NCI-H2107 treated with DMSO at 0.1 percent for 48 hours (cell line): ENCODE measurements at regions not wholly inside any gene's neighbourhood (a gene's known extent, or its start where the extent isn't known, plus 50 kb on each side); places are given as distances from the start of the nearest gene placed in this dataset.

Experiments
- DNase-seq: peaks from one replicate; lab custom pipeline; 2025; ENCODE audit not compliant: unreplicated experiment; lab: John Stamatoyannopoulos, UW

DNA sequence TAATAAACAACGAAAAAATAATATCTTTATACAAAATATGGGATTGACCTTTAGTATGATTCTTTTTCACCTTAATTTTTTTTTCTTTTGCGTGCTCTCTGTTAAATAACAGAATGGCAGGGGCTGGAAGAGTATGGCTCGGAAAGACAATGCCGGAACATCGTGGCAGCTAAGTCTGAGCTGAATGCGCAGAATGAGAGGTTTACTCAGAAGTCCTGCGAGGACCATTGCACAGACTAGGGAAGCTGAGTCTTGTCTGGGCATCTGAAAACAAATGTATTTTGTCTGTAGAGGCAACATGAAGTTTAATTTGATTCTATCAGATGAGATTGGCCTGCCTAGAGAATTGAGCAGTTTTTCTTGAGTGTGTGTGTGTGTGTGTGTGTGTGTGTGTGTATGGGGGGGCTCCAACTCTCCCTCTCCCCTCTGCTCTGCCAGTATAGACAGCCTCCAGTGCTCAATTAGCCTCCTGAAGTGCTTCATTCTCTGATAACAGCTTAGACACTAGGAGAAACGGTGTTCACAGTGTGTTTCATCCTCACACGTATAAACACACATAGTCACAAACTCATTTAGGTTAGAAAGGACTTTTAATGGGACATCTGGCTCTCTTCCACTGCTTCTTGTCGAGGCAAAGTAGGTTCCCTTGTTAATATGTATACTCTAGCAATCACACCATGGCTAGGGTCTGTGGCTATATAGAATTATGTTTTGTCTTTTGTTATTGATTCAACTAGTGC is 244.3 kb upstream of the SORL1-AS1 start:
- DNase-seq, result no peak

DNA sequence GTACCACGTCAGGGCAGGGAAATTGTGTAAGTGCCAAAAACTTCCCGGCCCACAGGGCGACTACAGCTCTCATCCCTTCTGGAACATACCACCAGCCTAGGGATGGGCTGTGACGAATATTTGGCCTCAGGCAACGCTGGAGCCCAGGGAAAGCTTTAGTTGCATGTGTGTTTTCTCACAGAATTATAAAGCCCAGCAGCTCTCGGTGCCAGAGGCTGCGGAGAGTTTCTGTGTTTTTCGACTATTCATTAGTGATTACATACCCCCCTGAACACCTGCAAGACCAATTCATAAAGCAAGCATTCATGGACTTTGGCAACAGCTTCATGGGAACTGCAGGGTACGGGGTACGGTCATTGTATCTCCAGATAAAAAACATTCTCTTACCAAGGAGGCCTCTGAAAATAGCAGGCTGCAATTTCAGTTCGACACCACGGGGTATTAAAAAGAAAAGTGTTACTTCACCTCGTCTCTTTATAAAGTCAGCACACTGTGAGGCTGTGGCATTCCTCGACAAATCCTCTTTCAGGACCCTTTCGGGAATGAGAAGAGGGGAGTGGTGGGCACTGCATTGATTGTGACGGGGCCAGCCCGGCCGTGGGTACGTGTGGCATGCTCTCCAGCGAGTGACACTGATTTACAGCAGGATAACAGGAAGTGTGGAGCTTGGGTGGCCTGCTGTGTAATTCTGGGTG is 243.6 kb upstream of the SORL1-AS1 start:
- no peak for DNase-seq

GRCh38 chr11:121692236-121692635 is 239.5 kb upstream of the SORL1-AS1 start:
- no peak for DNase-seq

DNA sequence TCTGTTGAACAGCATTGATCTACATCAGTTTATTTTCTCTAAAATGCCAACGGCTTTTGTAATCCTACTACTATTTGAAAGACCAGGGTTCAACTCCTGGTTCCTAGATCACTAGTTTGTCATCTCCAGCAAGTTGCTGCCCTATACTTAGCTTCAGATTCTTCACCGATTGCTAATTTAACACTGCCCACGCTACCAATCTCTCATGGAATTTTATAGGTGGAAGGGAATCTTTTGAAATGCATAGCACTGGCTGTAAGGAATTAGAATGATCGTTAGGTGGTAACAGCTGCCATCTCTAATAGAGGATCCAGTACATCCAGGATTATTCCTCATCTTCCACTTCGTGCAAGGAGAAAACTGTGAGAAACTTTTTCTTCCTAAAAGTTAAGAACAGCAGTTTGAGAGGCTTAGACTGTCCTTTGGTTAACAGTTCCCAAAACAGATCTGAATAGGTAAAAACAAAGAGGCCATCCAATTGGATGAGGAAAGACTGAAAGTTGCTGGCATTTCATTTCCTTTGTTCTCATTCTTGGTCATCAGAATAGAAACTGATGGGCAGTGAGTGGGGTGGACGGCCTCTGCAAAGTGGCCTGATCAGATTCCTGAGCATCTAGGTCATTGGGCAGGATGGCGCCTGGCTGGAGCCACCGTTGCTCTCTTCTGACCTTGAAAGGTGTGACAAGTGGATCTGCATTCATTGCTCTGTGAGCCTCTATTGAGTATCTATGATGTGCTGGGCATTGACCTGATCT is 236.3 kb upstream of the SORL1-AS1 start:
- no peak for DNase-seq

- DNase-seq, result peak; percentile 4
Measured at GRCh38 chr11:121688055-121688491, 235.3 kb upstream of the SORL1-AS1 start.

DNA sequence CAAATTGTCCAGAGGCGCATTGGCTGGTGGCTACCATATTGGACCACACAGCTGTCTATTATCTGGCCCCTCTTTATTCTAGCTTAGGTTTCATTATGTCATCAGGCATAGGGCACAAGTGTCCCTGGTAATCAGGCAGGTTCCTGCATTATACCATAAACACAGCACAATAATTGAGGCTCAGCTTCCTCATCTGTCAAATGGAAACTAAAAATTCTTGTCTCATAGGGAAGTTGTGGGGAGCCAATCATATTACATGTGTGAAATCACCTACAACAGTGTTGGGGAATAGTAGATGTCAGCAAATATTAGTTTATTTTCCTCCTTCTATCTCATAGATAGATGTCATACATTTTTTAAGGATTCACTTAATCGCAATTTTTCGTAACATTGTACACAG is 231.0 kb upstream of the SORL1-AS1 start:
- DNase-seq, result no peak
